DND-41 (cell line): ENCODE measurements at regions not wholly inside any gene's neighbourhood (a gene's known extent, or its start where the extent isn't known, plus 50 kb on each side); places are given as distances from the start of the nearest gene placed in this dataset.

Source experiments
- ATAC-seq: fragments of 200-7000 bp; cut with Tn5 transposase; 3 replicates; pipeline ENCODE4 v1.9.1; 2021; ENCODE audit warnings: low read depth; ENCODE audit not compliant: insufficient read depth
- DNase-seq: peaks from one replicate; pipeline ENCODE4 v3.0.0-alpha.2; 2020
- H2AFZ ChIP-seq: 2 replicates; pipeline ENCODE4 v1.6.0; 2012; ENCODE audit warnings: low read depth, low read length
- H3K27ac ChIP-seq: 2 replicates; pipeline ENCODE4 v1.5.1; 2012; ENCODE audit warnings: low read length, inconsistent platforms
- H3K27me3 ChIP-seq: fragments of 200-600 bp; sonication (generic); 2 replicates; pipeline ENCODE4 v1.6.0; 2012; ENCODE audit warnings: low read length, mild to moderate bottlenecking, inconsistent platforms; ENCODE audit not compliant: insufficient read depth, poor library complexity
- H3K36me3 ChIP-seq: 2 replicates; pipeline ENCODE4 v1.5.1; 2012; ENCODE audit warnings: low read length, inconsistent platforms; ENCODE audit not compliant: insufficient read depth
- H3K4me1 ChIP-seq: 2 replicates; pipeline ENCODE4 v1.5.1; 2012; ENCODE audit warnings: mild to moderate bottlenecking, low read length; ENCODE audit not compliant: insufficient read depth
- H3K4me2 ChIP-seq: 2 replicates; pipeline ENCODE4 v1.6.0; 2012; ENCODE audit warnings: mild to moderate bottlenecking, moderate library complexity, low read length, inconsistent platforms; ENCODE audit not compliant: insufficient read depth
- H3K4me3 ChIP-seq, 2 experiments: fragments of 200-600 bp in 1 of 2; shearing (Covaris generic) in 1 of 2; 2 replicates each; pipeline ENCODE4 v1.5.1; 2012 to 2016; ENCODE audit warnings: inconsistent platforms in 2 of 2, low read length in 2 of 2, mild to moderate bottlenecking in 2 of 2, low read depth in 1 of 2, moderate library complexity in 1 of 2
- H3K79me2 ChIP-seq: 2 replicates; pipeline ENCODE4 v1.6.0; 2012; ENCODE audit warnings: low read length, inconsistent platforms; ENCODE audit not compliant: insufficient read depth
- H3K9ac ChIP-seq: 2 replicates; pipeline ENCODE4 v1.6.0; 2012; ENCODE audit warnings: low read depth, mild to moderate bottlenecking, inconsistent platforms, low read length, moderate library complexity
- H3K9me3 ChIP-seq: 2 replicates; pipeline ENCODE4 v1.5.1; 2012; ENCODE audit warnings: low read length, moderate library complexity, mild to moderate bottlenecking, inconsistent platforms; ENCODE audit not compliant: insufficient read depth, severe bottlenecking
- H4K20me1 ChIP-seq: 2 replicates; pipeline ENCODE4 v1.6.0; 2012; ENCODE audit warnings: low read length; ENCODE audit not compliant: insufficient read depth
- CTCF ChIP-seq: IDR thresholded peaks from 2 replicates; pipeline ENCODE4 v1.5.1; 2012; ENCODE audit warnings: borderline replicate concordance, low read length, moderate library complexity, mild to moderate bottlenecking; ENCODE audit not compliant: poor library complexity, severe bottlenecking; ENCODE audit errors: extremely low read depth
- EZH2 ChIP-seq: IDR thresholded peaks from 3 replicates; pipeline ENCODE4 v1.6.1; 2012; ENCODE audit warnings: borderline replicate concordance, low read depth, mild to moderate bottlenecking, moderate library complexity, low read length, inconsistent platforms; ENCODE audit not compliant: severe bottlenecking

DNA sequence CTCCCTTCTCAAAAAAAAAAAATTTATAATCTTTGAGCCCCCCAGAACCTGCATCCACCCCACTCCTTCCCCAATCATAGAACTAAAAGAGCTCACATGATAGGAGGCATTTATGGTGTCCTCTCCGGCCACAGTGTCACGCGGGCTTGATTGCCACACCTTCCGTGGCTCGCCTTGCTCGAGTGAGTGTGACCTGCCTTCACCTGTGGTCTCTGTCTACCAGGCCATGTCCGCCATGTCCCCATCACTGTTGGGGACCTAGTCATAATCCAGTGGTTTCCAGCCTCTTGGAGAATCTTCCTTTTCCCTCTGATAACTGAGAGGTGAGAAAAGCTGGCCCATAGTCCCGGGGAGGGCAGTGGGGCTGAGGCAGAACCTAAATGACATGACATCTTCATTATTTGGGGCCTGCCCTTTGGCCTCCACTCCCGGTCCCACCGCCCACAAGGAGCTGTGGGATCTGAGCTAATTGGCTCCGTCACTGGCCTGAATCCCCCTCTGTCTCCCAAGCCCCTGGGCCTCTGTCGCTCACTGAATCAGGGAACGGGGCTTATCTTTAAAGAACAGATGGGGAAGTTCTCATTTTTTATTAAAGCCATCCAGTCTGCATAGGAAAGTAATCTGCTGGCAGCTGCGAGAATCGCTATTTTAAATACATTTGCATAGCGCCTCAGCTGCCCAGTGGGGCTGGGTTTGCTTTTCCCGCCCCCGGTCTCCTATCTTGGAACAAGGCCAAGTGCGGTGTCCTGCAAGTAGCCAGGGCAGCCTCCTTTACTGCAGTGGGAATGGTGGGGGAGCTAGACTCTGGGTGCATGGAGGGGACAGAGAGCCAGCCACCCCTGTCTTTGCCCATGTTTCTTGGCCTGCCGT is 197.6 kb upstream of the PMEPA1 start:
- no peaks in the 10 kb centered on the region for H3K4me1 ChIP-seq
- no peak overlapping the region for H3K4me3 ChIP-seq
- peaks cover 18% of the 10 kb centered on the region for H3K27me3 ChIP-seq
- H2AFZ ChIP-seq = no peak overlapping the region
- H3K9me3 ChIP-seq = no peaks in the 10 kb centered on the region
- TF ChIP-seq EZH2 (no peak), CTCF (no peak)
- H3K9ac ChIP-seq = no peak overlapping the region
- no peaks in the 10 kb centered on the region for H4K20me1 ChIP-seq
- DNase-seq (no peak), ATAC-seq (no peak)
- no peak overlapping the region for H3K4me2 ChIP-seq
- H3K36me3 ChIP-seq = no peaks in the 10 kb centered on the region
- H3K79me2 ChIP-seq = no peaks in the 10 kb centered on the region
- no peak overlapping the region for H3K27ac ChIP-seq

GRCh38 chr20:57905448-57905847 is 195.6 kb upstream of the PMEPA1 start:
- Histone ChIP-seq H3K79me2 (no peaks in the 10 kb centered on the region), H3K9me3 (no peaks in the 10 kb centered on the region), H3K4me1 (no peaks in the 10 kb centered on the region), H3K27ac (no peak overlapping the region), H3K36me3 (no peaks in the 10 kb centered on the region), H3K4me3 (no peak overlapping the region), H3K4me2 (no peak overlapping the region), H2AFZ (no peak overlapping the region), H4K20me1 (no peaks in the 10 kb centered on the region), H3K9ac (no peak overlapping the region), H3K27me3 (peaks cover 21% of the 10 kb centered on the region)
- TF ChIP-seq CTCF (no peak), EZH2 (no peak)
- ATAC-seq (no peak), DNase-seq (no peak)

DNA sequence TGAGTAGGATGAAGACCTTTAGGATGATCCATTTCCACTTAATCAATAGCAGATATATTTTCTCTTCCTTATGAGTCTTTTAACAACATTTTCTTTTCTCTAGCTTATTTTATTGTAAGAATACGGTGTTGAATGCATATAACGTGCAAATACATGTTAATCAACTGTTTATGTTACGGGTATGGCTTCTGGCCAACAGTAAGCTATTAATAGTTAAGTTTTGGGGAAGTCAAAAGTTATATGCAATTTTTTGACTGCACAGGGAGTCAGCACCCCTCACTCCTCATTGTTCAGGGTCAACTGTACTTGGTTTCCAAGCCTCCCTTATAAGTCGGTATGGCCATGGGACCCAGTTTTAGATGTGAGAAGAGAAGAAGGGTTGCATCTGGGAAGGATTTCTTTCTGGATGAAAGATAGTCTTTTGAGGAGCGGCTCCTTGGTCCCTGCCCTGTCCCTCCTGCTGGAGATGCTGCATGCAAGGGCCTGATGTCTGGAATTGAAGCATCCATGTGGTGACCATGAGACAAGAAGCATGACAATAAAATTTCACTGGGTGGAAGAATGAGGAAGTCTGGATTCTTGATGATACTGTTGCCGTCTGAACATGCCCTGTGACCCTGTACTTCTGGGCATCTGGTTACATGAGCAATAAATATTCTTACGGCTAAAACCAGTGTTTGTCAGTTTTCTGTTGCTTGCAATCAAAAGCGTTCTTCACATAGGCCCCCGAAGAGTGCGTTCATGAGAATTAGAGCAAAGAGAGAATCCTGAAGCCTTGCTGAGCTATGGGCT is 194.7 kb upstream of the PMEPA1 start:
- DNase-seq = no peak
- no peaks in the 10 kb centered on the region for H3K4me1 ChIP-seq
- no peaks in the 10 kb centered on the region for H3K36me3 ChIP-seq
- no peak overlapping the region for H3K27ac ChIP-seq
- H3K4me2 ChIP-seq = no peak overlapping the region
- H3K27me3 ChIP-seq = peaks cover 21% of the 10 kb centered on the region
- H3K79me2 ChIP-seq = no peaks in the 10 kb centered on the region
- H4K20me1 ChIP-seq = no peaks in the 10 kb centered on the region
- no peak overlapping the region for H2AFZ ChIP-seq
- TF ChIP-seq EZH2 (no peak), CTCF (no peak)
- ATAC-seq = no peak
- H3K9me3 ChIP-seq = no peaks in the 10 kb centered on the region
- H3K9ac ChIP-seq = no peak overlapping the region
- no peak overlapping the region for H3K4me3 ChIP-seq
